ENCODE measurements at regions not wholly inside any gene's neighbourhood (a gene's known extent, or its start where the extent isn't known, plus 50 kb on each side); places are given as distances from the start of the nearest gene placed in this dataset.
"Not testable (repeated sequence)": the region's sequence is repeated elsewhere in the genome, so short reads cannot be mapped to it uniquely, and the experiment has no call there.

- DNase-seq: no peak
- intact Hi-C loops (cut with DNase I): no loop called here
Measured at GRCh38 chr1:232579958-232580941, 49.7 kb downstream of the SIPA1L2 start.

GRCh38 chr1:232579466-232579865 lies 50.5 kb downstream of the SIPA1L2 start:
- intact Hi-C loops (cut with DNase I): no loop called here

GRCh38 chr1:232578651-232579195 lies 51.2 kb downstream of the SIPA1L2 start:
- no peak for DNase-seq
- intact Hi-C loops (cut with DNase I): no loop called here

More at GRCh38 chr1:232579466-232579865, 50.5 kb downstream of the SIPA1L2 start:
- no peak for DNase-seq

GRCh38 chr1:232577772-232578171 lies 52.2 kb downstream of the SIPA1L2 start:
- DNase-seq: no peak
- intact Hi-C loops (cut with DNase I): no loop called here

GRCh38 chr1:232576537-232576936 lies 53.4 kb downstream of the SIPA1L2 start:
- intact Hi-C loops (cut with DNase I): no loop called here
- no peak for DNase-seq

GRCh38 chr1:232575763-232576040 lies 54.2 kb downstream of the SIPA1L2 start:
- intact Hi-C loops (cut with DNase I): no loop called here
- no peak for DNase-seq

- intact Hi-C loops (cut with DNase I): no loop called here
Measured at GRCh38 chr1:232574889-232575762, 54.8 kb downstream of the SIPA1L2 start.

GRCh38 chr1:232574077-232574476 lies 55.9 kb downstream of the SIPA1L2 start:
- no peak for DNase-seq
- intact Hi-C loops (cut with DNase I): no loop called here

More at GRCh38 chr1:232574889-232575762, 54.8 kb downstream of the SIPA1L2 start:
- DNase-seq: no peak

- intact Hi-C loops (cut with DNase I): no loop called here
- no peak for DNase-seq
Measured at GRCh38 chr1:232571523-232571922, 58.4 kb downstream of the SIPA1L2 start.

GRCh38 chr1:232570007-232570406 lies 59.9 kb downstream of the SIPA1L2 start:
- intact Hi-C loops (cut with DNase I): no loop called here
- no peak for DNase-seq

GRCh38 chr1:232569554-232569921 lies 60.4 kb downstream of the SIPA1L2 start:
- intact Hi-C loops (cut with DNase I); DNase-seq: not testable (repeated sequence)

GRCh38 chr1:232568906-232569553 lies 60.9 kb downstream of the SIPA1L2 start:
- intact Hi-C loops (cut with DNase I): no loop called here
- DNase-seq: no peak

- no peak for DNase-seq
- intact Hi-C loops (cut with DNase I): no loop called here
Measured at GRCh38 chr1:232568331-232568852, 61.5 kb downstream of the SIPA1L2 start.

- no peak for DNase-seq
- intact Hi-C loops (cut with DNase I): no loop called here
Measured at GRCh38 chr1:232566093-232566492, 63.8 kb downstream of the SIPA1L2 start.

- intact Hi-C loops (cut with DNase I): no loop called here
- DNase-seq: no peak
Measured at GRCh38 chr1:232562855-232563510, 67.0 kb downstream of the SIPA1L2 start.

- DNase-seq: no peak
- intact Hi-C loops (cut with DNase I): no loop called here
Measured at GRCh38 chr1:232561381-232561780, 68.6 kb downstream of the SIPA1L2 start.

- no peak for DNase-seq
- intact Hi-C loops (cut with DNase I): no loop called here
Measured at GRCh38 chr1:232560940-232561339, 69.0 kb downstream of the SIPA1L2 start.

GRCh38 chr1:232558954-232559353 lies 71.0 kb downstream of the SIPA1L2 start:
- intact Hi-C loops (cut with DNase I): no loop called here
- no peak for DNase-seq

- no peak for DNase-seq
- intact Hi-C loops (cut with DNase I): no loop called here
Measured at GRCh38 chr1:232557502-232558191, 72.3 kb downstream of the SIPA1L2 start.
